Nephron (organoid): ENCODE measurements at regions not wholly inside any gene's neighbourhood (a gene's known extent, or its start where the extent isn't known, plus 50 kb on each side); places are given as distances from the start of the nearest gene placed in this dataset.

ENCODE experiments used
- H3K27ac Mint-ChIP-seq, 3 experiments: 2 replicates each; pipeline ENCODE4 v1.8.0; 2020; ENCODE audit warnings: mixed read lengths in 3 of 3, mild to moderate bottlenecking in 2 of 3, moderate library complexity in 1 of 3
- H3K27me3 Mint-ChIP-seq: 2 replicates; pipeline ENCODE4 v1.8.0; 2021; ENCODE audit warnings: low read depth, mild to moderate bottlenecking, moderate library complexity, mixed read lengths
- H3K36me3 Mint-ChIP-seq: 2 replicates; pipeline ENCODE4 v1.8.0; 2020; ENCODE audit warnings: low read depth, mixed read lengths
- H3K4me1 Mint-ChIP-seq: 2 replicates; pipeline ENCODE4 v1.8.0; 2020; ENCODE audit warnings: mixed read lengths
- H3K4me3 Mint-ChIP-seq, 3 experiments: 2 replicates each; pipeline ENCODE4 v1.8.0; 2020; ENCODE audit warnings: mild to moderate bottlenecking in 3 of 3, mixed read lengths in 3 of 3, moderate library complexity in 2 of 3
- H3K9me3 Mint-ChIP-seq: 2 replicates; pipeline ENCODE4 v1.8.0; 2020; ENCODE audit warnings: mixed read lengths
- TF ChIP-seq, protein P1 (sequence below), 3 experiments: fragments of 200-600 bp; sonication (generic); IDR thresholded peaks; one replicate each; pipeline ENCODE4 v1.5.0; 2021; ENCODE audit warnings: antibody characterized with exemption in 3 of 3; ENCODE audit not compliant: unreplicated experiment in 3 of 3

GRCh38 chr1:224518528-224518927, 83.9 kb upstream of the WDR26 start:
- Mint-ChIP-seq H3K4me1 (peaks cover 7% of the 10 kb centered on the region), H3K36me3 (no peaks in the 10 kb centered on the region), H3K4me3 (no peak overlapping the region), H3K27me3 (no peaks in the 10 kb centered on the region), H3K9me3 (no peaks in the 10 kb centered on the region), H3K27ac (no peak overlapping the region)
- TF ChIP-seq, protein P1, sequence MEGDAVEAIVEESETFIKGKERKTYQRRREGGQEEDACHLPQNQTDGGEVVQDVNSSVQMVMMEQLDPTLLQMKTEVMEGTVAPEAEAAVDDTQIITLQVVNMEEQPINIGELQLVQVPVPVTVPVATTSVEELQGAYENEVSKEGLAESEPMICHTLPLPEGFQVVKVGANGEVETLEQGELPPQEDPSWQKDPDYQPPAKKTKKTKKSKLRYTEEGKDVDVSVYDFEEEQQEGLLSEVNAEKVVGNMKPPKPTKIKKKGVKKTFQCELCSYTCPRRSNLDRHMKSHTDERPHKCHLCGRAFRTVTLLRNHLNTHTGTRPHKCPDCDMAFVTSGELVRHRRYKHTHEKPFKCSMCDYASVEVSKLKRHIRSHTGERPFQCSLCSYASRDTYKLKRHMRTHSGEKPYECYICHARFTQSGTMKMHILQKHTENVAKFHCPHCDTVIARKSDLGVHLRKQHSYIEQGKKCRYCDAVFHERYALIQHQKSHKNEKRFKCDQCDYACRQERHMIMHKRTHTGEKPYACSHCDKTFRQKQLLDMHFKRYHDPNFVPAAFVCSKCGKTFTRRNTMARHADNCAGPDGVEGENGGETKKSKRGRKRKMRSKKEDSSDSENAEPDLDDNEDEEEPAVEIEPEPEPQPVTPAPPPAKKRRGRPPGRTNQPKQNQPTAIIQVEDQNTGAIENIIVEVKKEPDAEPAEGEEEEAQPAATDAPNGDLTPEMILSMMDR (IDR thresholded peaks at IDR 0.05; ENCODE audit: unreplicated experiment in 3 of 3) = no peak

GRCh38 chr1:224519874-224520273, 85.3 kb upstream of the WDR26 start:
- Mint-ChIP-seq H3K9me3 (no peaks in the 10 kb centered on the region), H3K36me3 (no peaks in the 10 kb centered on the region), H3K27ac (no peak overlapping the region), H3K4me1 (no peaks in the 10 kb centered on the region), H3K4me3 (no peak overlapping the region), H3K27me3 (no peaks in the 10 kb centered on the region)
- TF ChIP-seq, protein P1 (IDR thresholded peaks at IDR 0.05; ENCODE audit: unreplicated experiment in 3 of 3) = no peak

DNA sequence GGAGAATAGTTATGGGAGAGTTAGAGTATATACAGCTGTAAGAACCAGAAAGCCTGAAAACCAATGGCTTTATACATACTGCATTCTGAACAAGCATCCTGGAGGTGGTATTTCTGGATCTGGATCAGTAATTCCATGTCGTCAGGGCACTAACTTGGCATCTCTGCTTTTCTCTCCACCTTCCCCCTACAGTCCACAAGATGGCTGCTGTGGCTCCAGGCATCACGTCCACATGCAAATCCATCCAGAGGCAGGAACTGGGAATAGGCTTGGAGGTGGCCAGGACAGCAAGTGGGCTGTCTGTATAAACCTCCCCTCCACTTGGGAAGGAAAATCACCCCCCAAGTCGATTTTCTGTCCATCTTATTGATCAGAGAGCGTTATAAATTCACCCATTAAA, 86.2 kb upstream of the WDR26 start:
- no peak overlapping the region for H3K27ac Mint-ChIP-seq
- H3K36me3 Mint-ChIP-seq = no peaks in the 10 kb centered on the region
- H3K4me3 Mint-ChIP-seq = no peak overlapping the region
- TF ChIP-seq, protein P1 (IDR thresholded peaks at IDR 0.05; ENCODE audit: unreplicated experiment in 3 of 3) = no peak
- no peaks in the 10 kb centered on the region for H3K27me3 Mint-ChIP-seq
- no peaks in the 10 kb centered on the region for H3K4me1 Mint-ChIP-seq
- H3K9me3 Mint-ChIP-seq = no peaks in the 10 kb centered on the region

DNA sequence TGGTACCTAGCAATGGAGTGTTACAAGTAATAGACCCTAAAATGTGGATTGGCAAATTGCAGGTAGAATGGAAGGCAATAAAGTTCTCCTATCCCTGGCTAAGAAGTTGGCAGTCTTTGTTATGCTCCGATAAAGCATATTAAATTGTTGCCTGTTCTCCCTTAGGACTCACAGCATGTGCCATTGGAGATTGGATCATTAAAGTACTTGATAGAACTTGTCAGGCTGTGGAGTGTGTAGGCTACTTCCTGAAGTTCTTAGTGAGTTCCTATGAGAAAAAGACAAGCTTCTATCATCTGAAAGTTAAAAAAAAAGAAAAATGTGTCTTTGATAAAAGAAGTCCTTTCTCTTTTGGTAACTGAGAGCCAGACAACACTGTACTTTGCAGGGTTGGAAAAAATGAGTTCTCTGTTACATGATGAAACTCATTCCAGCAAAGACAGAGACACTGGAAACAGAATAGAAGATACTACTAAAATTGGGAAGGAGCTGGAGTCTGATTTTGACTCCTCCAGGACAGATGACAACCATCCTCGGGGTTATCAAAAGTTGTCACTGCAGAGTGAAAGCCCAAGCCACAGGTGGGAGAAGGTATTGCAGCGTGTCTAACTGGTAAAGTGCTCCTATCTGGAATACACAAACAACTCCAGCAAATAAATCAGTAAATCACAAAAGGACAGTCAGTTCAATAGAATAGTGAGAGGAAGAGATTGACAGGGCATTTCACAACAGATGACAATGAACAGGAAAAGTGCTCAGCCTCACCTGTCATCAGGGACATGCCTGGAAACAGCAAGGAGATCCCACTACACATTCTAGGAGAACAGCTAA, 87.5 kb upstream of the WDR26 start:
- Mint-ChIP-seq H3K27me3 (no peaks in the 10 kb centered on the region), H3K36me3 (no peaks in the 10 kb centered on the region), H3K4me1 (peaks cover 7% of the 10 kb centered on the region), H3K9me3 (no peaks in the 10 kb centered on the region), H3K4me3 (no peak overlapping the region), H3K27ac (peak overlapping the region in 1 of 3 experiments; percentile 25)
- TF ChIP-seq, protein P1 (IDR thresholded peaks at IDR 0.05; ENCODE audit: unreplicated experiment in 3 of 3) = no peak

DNA sequence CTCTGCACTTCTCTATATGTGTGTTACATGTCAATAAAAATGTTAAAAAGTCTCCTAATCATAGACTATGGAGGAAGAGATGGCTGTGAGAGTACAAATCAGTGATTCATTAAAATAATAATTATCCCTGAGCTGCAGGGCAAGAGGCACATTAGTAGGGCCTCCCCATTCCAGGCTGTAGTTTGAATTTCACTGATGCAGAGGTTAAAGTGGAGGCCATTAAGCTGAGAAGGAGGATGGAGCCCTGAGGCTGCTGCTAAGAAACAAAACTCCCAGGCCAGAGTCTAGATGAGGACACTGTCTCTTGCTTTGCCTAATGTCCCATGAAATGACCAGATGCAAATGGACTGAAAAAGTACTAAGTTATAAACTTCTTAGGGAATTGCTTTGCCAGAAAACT, 89.1 kb upstream of the WDR26 start:
- TF ChIP-seq, protein P1 (IDR thresholded peaks at IDR 0.05; ENCODE audit: unreplicated experiment in 3 of 3) = no peak
- Mint-ChIP-seq H3K4me3 (no peak overlapping the region), H3K9me3 (no peaks in the 10 kb centered on the region), H3K27ac (peak overlapping the region in 1 of 3 experiments; percentile 8), H3K27me3 (no peaks in the 10 kb centered on the region), H3K4me1 (peaks cover 7% of the 10 kb centered on the region), H3K36me3 (no peaks in the 10 kb centered on the region)

DNA sequence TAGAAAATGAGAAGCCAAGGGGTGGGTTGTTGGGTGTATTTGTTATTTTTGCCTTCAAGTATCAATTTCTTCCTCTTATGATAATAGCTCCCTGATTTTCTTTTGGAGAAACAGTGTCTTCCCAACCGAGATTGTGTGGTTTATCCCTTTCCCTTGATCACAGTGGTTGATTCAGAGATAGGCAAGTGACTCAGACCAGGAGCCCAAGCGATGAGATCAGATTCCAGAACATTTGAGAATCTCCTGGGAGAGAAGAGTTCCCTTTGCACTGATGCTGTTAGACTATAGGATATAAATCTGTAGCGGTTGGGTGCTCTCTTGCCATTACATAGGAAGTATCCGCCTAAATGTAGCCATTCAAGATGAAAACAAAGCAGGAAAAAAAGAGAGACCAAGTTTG, 90.1 kb upstream of the WDR26 start:
- Mint-ChIP-seq H3K4me1 (peaks cover 16% of the 10 kb centered on the region), H3K27me3 (no peaks in the 10 kb centered on the region), H3K9me3 (no peaks in the 10 kb centered on the region), H3K27ac (no peak overlapping the region), H3K36me3 (no peaks in the 10 kb centered on the region), H3K4me3 (no peak overlapping the region)
- TF ChIP-seq, protein P1 (IDR thresholded peaks at IDR 0.05; ENCODE audit: unreplicated experiment in 3 of 3) = no peak
